ENCODE measurements at regions not wholly inside any gene's neighbourhood (a gene's known extent, or its start where the extent isn't known, plus 50 kb on each side); places are given as distances from the start of the nearest gene placed in this dataset.

GRCh38 chr4:14091966-14092365 is 464.4 kb upstream of the BOD1L1 start:
- TF ChIP-seq CTCF (IDR thresholded peaks at IDR 0.05) (no peak), POLR2A (IDR thresholded peaks at IDR 0.05; ENCODE audit: low read depth) (no peak), POLR2AphosphoS5 (IDR thresholded peaks at IDR 0.05) (no peak)
- intact Hi-C loops (cut with DNase I) = no loop called here

GRCh38 chr4:14092741-14093140 is 465.2 kb upstream of the BOD1L1 start:
- H3K27me3 ChIP-seq = no peaks in the 10 kb centered on the region
- no peak overlapping the region for H3K27ac ChIP-seq (replicated peaks in 1 of 4)
- H3K4me3 ChIP-seq = no peak overlapping the region
- DNase-seq (ENCODE audit: extremely low spot score) = no peak
- no peaks in the 10 kb centered on the region for H3K36me3 ChIP-seq
- H3K9me3 ChIP-seq = no peaks in the 10 kb centered on the region
- TF ChIP-seq CTCF (IDR thresholded peaks at IDR 0.05) = no peak
- intact Hi-C loops (cut with DNase I) = no loop called here
- no peaks in the 10 kb centered on the region for H3K4me1 ChIP-seq
- WGBS = 83% methylated on average over 3 of the region's 3 CpGs

More at GRCh38 chr4:14091966-14092365, 464.4 kb upstream of the BOD1L1 start:
- DNase-seq (ENCODE audit: extremely low spot score) = no peak
- no peaks in the 10 kb centered on the region for H3K9me3 ChIP-seq
- 65% methylated on average over 2 of the region's 2 CpGs for WGBS
- H3K36me3 ChIP-seq = no peaks in the 10 kb centered on the region
- no peaks in the 10 kb centered on the region for H3K4me1 ChIP-seq
- H3K4me3 ChIP-seq = no peak overlapping the region
- H3K27me3 ChIP-seq = no peaks in the 10 kb centered on the region
- no peak overlapping the region for H3K27ac ChIP-seq (replicated peaks in 1 of 4)

- no peaks in the 10 kb centered on the region for H3K9me3 ChIP-seq
- no peak overlapping the region for H3K4me3 ChIP-seq
- TF ChIP-seq CTCF (IDR thresholded peaks at IDR 0.05) (no peak), POLR2AphosphoS5 (IDR thresholded peaks at IDR 0.05) (no peak), POLR2A (IDR thresholded peaks at IDR 0.05; ENCODE audit: low read depth) (no peak), EP300 (IDR thresholded peaks at IDR 0.05) (no peak)
Observed at GRCh38 chr4:14095831-14096230, 468.3 kb upstream of the BOD1L1 start.

GRCh38 chr4:14096396-14096965 is 469.0 kb upstream of the BOD1L1 start:
- TF ChIP-seq EP300 (IDR thresholded peaks at IDR 0.05) (no peak), POLR2A (IDR thresholded peaks at IDR 0.05; ENCODE audit: low read depth) (no peak), CTCF (IDR thresholded peaks at IDR 0.05) (no peak), POLR2AphosphoS5 (IDR thresholded peaks at IDR 0.05) (no peak)
- no peaks in the 10 kb centered on the region for H3K4me1 ChIP-seq
- no peak overlapping the region for H3K27ac ChIP-seq (replicated peaks in 1 of 4)
- no peak overlapping the region for H3K4me3 ChIP-seq
- DNase-seq (ENCODE audit: extremely low spot score) = no peak
- H3K9me3 ChIP-seq = no peaks in the 10 kb centered on the region
- WGBS = 73% methylated on average over 4 of the region's 4 CpGs
- H3K36me3 ChIP-seq = no peaks in the 10 kb centered on the region
- no peaks in the 10 kb centered on the region for H3K27me3 ChIP-seq
- intact Hi-C loops (cut with DNase I) = no loop called here

More at GRCh38 chr4:14095831-14096230, 468.3 kb upstream of the BOD1L1 start:
- Histone ChIP-seq H3K4me1 (no peaks in the 10 kb centered on the region), H3K27me3 (no peaks in the 10 kb centered on the region), H3K36me3 (no peaks in the 10 kb centered on the region), H3K27ac (replicated peaks in 1 of 4) (no peak overlapping the region)
- intact Hi-C loops (cut with DNase I) = no loop called here
- 82% methylated on average over 1 of the region's 1 CpG for WGBS
- DNase-seq (ENCODE audit: extremely low spot score) = no peak

- Histone ChIP-seq H3K9me3 (no peaks in the 10 kb centered on the region), H3K4me1 (no peaks in the 10 kb centered on the region), H3K27me3 (no peaks in the 10 kb centered on the region), H3K4me3 (no peak overlapping the region), H3K36me3 (no peaks in the 10 kb centered on the region), H3K27ac (replicated peaks in 1 of 4) (no peak overlapping the region)
- TF ChIP-seq POLR2A (IDR thresholded peaks at IDR 0.05; ENCODE audit: low read depth) = no peak
- TF ChIP-seq CTCF (IDR thresholded peaks at IDR 0.05) = no peak
- TF ChIP-seq POLR2AphosphoS5 (IDR thresholded peaks at IDR 0.05) = no peak
- TF ChIP-seq EP300 (IDR thresholded peaks at IDR 0.05) = no peak
- DNase-seq (ENCODE audit: extremely low spot score) = no peak
- WGBS = 57% methylated on average over 4 of the region's 4 CpGs
- intact Hi-C loops (cut with DNase I) = no loop called here
Observed at GRCh38 chr4:14100349-14100748, 472.8 kb upstream of the BOD1L1 start.

Data from esophagus muscularis mucosa (tissue), 4 donors.